HAP-1 (cell line): ENCODE measurements at regions not wholly inside any gene's neighbourhood (a gene's known extent, or its start where the extent isn't known, plus 50 kb on each side); places are given as distances from the start of the nearest gene placed in this dataset.
A peak's percentile ranks its signal among the peaks of the same experiment; 100 is the strongest.

Source experiments
- DNase-seq, 2 experiments: peaks; one replicate each; pipeline ENCODE4 v3.0.0-alpha.2; 2016 to 2020; ENCODE audit warnings: low spot score in 2 of 2
- H3K27me3 ChIP-seq: fragments of 250-450 bp; sonication (Bioruptor Pico); 2 replicates; pipeline ENCODE4 v1.5.1; 2020; ENCODE audit warnings: low read depth, mild to moderate bottlenecking, moderate library complexity
- H3K36me3 ChIP-seq: fragments of 250-450 bp; sonication (Bioruptor Pico); replicated peaks from 2 replicates; pipeline ENCODE4 v1.5.1; 2020; ENCODE audit warnings: mild to moderate bottlenecking
- H3K4me1 ChIP-seq: fragments of 250-450 bp; sonication (Bioruptor Pico); 2 replicates; pipeline ENCODE4 v1.5.1; 2020; ENCODE audit warnings: mild to moderate bottlenecking
- H3K4me3 ChIP-seq: fragments of 250-450 bp; sonication (Bioruptor Pico); 2 replicates; pipeline ENCODE4 v1.5.1; 2020; ENCODE audit warnings: mild to moderate bottlenecking, moderate library complexity
- H3K9me3 ChIP-seq: fragments of 250-450 bp; sonication (Bioruptor Pico); 2 replicates; pipeline ENCODE4 v1.5.1; 2020; ENCODE audit warnings: mild to moderate bottlenecking, moderate library complexity
- in situ Hi-C: fragments of 300-500 bp; cut with MboI; formaldehyde crosslinking; loops from 3 replicates; pipeline ENCODE4 v1.14.3; 2020; ENCODE audit warnings: low sequenced_read_pairs, inconsistent platforms, mixed read lengths

DNA sequence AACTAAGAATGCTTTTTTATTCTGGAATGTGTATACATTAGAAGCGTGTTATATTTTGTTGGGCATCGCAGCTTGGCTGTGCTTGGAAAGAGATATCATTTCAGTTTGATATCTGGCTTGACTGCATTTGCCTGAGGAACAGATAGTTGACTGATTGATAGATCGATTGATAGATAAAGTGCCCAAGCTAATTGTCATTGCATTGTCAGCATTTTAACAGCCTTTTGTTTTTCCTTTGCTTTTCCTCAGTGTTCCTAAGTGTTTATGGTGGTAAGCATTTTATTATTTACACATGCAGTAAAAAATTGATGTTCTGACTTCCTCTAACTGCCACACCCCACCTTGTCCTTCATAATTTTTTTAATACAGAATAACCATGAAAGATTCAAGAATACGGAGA is 180.9 kb upstream of the GRIK2 start:
- no peaks in the 10 kb centered on the region for H3K9me3 ChIP-seq
- no peaks in the 10 kb centered on the region for H3K4me1 ChIP-seq
- no peaks in the 10 kb centered on the region for H3K36me3 ChIP-seq
- H3K27me3 ChIP-seq = no peaks in the 10 kb centered on the region
- no peak overlapping the region for H3K4me3 ChIP-seq
- in situ Hi-C loops = no loop called here
- no peak for DNase-seq

DNA sequence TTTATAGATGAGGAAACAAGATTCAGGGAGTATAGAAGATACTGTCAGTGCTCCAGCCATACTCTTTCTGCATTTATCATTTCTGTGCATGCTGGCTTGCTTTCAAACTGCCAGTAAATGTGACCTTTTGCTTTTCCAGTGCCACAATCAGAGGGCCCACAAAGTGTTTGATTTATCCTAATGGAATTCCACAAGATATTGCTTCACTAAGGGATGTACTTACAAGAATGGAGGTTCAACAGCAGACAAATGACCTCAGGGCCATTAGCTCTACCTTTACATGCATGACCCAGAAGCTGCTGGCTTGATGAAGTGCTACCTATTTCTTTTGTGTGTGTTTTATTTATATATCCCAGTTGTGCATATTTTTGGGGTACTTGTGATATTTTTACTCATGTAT is 171.5 kb upstream of the GRIK2 start:
- Histone ChIP-seq H3K4me1 (no peaks in the 10 kb centered on the region; the same call in 1 of the 2 replicates), H3K9me3 (no peaks in the 10 kb centered on the region), H3K4me3 (no peak overlapping the region), H3K27me3 (no peaks in the 10 kb centered on the region), H3K36me3 (no peaks in the 10 kb centered on the region)
- DNase-seq = no peak
- in situ Hi-C loops = no loop called here

DNA sequence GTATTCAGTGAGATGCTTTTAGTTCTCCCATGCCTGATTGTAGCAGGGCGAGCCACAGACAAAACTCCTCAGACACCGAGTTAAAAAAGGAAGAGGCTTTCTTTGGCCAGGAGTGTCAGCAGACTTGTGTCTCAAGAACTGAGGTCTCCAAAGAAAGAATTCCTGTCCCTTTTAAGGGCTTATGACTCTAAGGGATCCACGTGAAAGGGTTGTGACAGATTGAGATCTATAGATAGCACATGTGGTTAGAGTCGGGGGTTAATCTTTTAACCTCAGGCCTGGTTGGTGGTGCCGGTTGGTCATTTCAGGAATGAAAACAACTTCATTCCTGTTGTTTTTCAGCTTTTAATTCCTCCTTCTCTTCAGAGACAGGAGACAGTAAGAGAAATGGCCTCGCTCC is 168.8 kb upstream of the GRIK2 start:
- no peak for DNase-seq
- in situ Hi-C loops = no loop called here
- Histone ChIP-seq H3K4me1 (no peaks in the 10 kb centered on the region; the same call in 1 of the 2 replicates), H3K27me3 (no peaks in the 10 kb centered on the region), H3K36me3 (no peaks in the 10 kb centered on the region), H3K4me3 (no peak overlapping the region), H3K9me3 (no peaks in the 10 kb centered on the region)

DNA sequence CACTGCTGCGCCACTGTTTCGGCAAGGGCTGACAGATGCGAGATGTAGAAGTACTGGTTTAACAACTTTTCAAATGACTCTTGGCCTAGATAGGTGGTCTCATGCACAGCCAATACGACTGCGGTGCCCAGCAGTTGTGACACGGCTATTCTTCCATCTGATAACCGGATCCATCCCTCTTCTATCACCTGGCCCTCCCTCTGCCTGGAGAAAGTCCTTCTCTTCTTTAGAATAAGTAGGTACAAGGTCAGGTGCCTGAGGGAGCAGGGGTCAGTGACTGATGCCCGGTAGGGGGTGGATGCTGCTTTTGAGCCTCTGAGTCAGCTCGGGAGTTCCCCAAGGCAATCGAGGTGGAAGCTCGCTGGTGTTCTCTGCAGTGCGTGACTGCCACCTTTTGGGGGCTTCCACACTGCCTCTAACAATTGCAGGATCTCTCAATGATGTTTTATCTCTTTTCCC is 166.8 kb upstream of the GRIK2 start:
- Histone ChIP-seq H3K27me3 (no peaks in the 10 kb centered on the region), H3K9me3 (no peaks in the 10 kb centered on the region), H3K4me1 (no peaks in the 10 kb centered on the region; the same call in 1 of the 2 replicates), H3K4me3 (no peak overlapping the region), H3K36me3 (no peaks in the 10 kb centered on the region)
- in situ Hi-C loops = no loop called here
- peak; percentile 14 to 72 for DNase-seq

DNA sequence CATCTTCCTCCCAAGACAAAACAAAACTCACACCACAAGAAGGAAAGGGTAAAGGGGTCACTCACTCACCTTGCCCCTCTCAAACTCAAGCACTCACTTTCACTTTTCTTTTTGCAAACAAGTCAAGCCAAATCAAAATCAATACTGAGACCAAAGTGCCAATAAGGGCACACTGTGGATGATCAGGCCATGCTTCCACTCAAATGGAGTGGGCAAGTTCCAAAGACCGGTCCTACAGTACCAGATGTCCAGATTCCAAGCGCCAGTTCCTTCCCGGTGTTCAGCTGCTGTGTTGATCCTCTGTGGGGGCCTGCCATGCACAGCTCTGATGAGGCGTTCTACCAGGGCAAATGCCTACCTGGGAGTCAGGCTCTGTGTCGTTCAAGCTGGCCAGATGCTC is 162.6 kb upstream of the GRIK2 start:
- H3K4me1 ChIP-seq = peaks cover 14% of the 10 kb centered on the region
- no peaks in the 10 kb centered on the region for H3K27me3 ChIP-seq
- in situ Hi-C loops = no loop called here
- H3K4me3 ChIP-seq = no peak overlapping the region
- no peak for DNase-seq
- H3K9me3 ChIP-seq = no peaks in the 10 kb centered on the region
- H3K36me3 ChIP-seq = no peaks in the 10 kb centered on the region

DNA sequence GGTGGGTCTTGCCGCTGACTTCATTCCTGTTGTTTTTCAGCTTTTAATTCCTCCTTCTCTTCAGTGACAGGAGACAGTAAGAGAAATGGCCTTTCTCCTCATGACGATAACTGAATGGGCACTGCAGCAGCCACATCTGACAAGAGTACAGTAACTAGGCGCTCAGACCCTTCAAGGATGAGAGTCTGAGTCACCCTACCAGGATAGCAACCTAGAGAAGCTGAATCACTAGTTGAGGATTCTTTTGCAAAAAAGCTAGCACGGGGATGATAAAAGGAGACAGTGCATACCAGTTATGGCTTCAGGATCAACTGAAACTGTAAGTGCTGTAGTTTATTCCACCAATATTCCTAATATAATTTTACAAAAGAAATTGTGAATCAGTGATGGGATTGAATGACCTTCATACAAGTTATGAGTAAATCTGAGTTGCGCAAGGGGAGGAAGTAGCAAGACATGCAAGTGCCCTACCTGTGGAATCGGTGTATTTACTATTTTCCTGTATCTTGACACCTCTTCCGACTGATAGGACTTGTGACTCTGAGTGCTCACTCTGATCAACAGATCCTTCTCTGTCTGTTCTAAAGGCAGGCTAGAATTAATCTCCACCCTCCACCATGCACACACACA is 161.8 kb upstream of the GRIK2 start:
- Histone ChIP-seq H3K9me3 (no peaks in the 10 kb centered on the region), H3K36me3 (no peaks in the 10 kb centered on the region), H3K4me3 (no peak overlapping the region), H3K27me3 (no peaks in the 10 kb centered on the region), H3K4me1 (peaks cover 14% of the 10 kb centered on the region)
- in situ Hi-C loops = no loop called here
- no peak for DNase-seq

DNA sequence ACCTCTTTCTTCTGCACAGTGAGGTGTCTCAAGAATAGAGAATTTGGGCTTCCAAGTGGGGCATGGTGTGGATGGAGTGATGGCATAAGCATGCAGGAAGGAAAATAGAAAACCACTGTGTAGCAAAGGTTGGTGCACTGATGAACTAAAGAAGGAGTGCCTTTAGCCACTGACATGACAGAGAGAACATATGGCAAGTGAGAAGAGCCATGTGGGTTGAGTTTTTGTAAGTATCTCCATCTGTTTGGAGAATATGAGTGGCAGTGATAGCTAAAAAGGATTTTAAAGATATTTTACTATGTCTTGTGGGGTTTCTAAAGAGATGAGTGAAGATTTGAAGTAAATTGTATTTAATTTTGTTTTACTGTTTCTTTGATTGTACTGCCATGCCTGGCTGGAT is 160.5 kb upstream of the GRIK2 start:
- peaks cover 14% of the 10 kb centered on the region for H3K4me1 ChIP-seq
- in situ Hi-C loops = no loop called here
- DNase-seq = no peak

DNA sequence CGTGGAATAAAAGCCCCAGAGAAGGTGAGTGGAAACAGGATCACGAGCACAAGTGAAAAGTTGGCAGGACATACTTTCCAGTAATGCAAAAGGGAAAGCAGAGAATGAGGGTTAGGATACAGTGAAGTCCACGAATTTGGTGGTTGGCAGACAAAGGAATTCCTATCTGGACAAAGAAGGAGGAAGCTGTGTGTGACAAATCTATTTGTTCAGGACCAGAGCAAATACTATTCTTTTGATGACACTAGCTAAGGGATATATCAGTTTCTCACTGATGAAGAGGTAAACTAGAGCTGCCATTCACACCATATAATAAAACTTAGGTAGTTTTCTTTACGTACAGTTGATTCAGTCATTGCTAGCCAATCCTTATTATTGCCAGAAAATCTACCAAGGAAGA is 156.8 kb upstream of the GRIK2 start:
- in situ Hi-C loops = no loop called here
- DNase-seq = no peak
- peaks cover 23% of the 10 kb centered on the region for H3K4me1 ChIP-seq
- no peak overlapping the region for H3K4me3 ChIP-seq
- H3K36me3 ChIP-seq = no peaks in the 10 kb centered on the region
- no peaks in the 10 kb centered on the region for H3K9me3 ChIP-seq
- H3K27me3 ChIP-seq = no peaks in the 10 kb centered on the region

More for the DNA sequence above, 160.5 kb upstream of the GRIK2 start:
- no peaks in the 10 kb centered on the region for H3K36me3 ChIP-seq
- no peaks in the 10 kb centered on the region for H3K9me3 ChIP-seq
- H3K27me3 ChIP-seq = no peaks in the 10 kb centered on the region
- H3K4me3 ChIP-seq = no peak overlapping the region

DNA sequence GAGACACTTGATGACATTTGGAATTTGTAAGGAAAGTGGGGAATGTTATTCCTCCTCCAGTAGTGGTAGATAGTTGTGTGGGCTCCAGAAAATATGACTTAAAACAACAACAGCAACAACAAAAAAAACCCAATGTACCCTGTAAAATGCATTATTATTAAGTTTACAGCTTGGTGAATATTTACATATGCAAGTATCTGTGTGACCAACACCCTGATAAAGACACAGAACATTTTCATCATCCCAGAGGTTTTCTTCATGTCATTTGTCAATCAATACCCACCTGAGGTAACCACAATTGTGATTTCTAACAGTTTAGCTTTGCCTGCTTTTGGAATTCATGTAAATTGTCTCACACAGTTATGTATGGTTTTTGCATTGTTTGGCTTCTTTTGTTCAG is 152.1 kb upstream of the GRIK2 start:
- no peak for DNase-seq
- in situ Hi-C loops = no loop called here
- H3K27me3 ChIP-seq = no peaks in the 10 kb centered on the region
- H3K9me3 ChIP-seq = no peaks in the 10 kb centered on the region
- H3K4me3 ChIP-seq = no peak overlapping the region
- H3K4me1 ChIP-seq = peaks cover 26% of the 10 kb centered on the region
- no peaks in the 10 kb centered on the region for H3K36me3 ChIP-seq

DNA sequence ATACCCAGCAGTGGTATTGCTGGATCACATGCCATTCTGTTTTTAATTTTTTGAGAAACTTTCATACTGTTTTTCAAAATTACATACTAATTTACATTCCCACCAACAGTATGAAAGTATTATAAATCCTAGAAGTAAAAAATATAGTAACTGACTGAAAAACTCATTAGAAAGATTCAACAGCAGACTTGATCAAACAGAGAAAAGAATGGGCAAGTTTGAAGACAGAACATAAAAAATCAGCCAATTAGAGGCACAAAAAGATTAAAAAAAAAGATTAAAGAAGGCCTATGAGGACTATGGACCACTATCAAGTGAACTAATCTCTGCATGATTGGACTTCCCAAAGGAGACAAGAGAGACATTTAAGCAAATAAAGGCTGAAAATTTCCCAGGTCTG is 144.0 kb upstream of the GRIK2 start:
- Histone ChIP-seq H3K36me3 (no peaks in the 10 kb centered on the region), H3K27me3 (no peaks in the 10 kb centered on the region), H3K4me3 (no peak overlapping the region), H3K9me3 (peaks cover 10% of the 10 kb centered on the region), H3K4me1 (no peaks in the 10 kb centered on the region)
- DNase-seq = no peak
- in situ Hi-C loops = no loop called here

DNA sequence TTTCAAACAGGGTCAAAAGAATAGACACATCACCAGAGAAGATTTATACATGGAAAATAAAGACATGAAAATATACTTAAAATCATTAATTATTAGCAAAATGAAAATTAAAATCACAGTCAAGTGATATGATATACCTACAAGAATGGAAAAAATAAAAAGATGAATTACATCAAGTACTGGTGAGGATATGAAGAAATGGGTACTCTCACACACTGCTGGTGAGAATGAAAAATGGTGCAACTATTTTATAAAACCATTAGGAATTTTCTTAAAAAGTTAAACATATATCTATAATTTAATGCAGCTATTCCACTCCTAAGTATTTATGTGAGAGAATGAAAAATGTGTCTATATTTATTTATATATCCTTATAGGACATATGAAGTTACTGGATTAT is 136.3 kb upstream of the GRIK2 start:
- no peak for DNase-seq
- H3K27me3 ChIP-seq = no peaks in the 10 kb centered on the region
- H3K36me3 ChIP-seq = no peaks in the 10 kb centered on the region
- in situ Hi-C loops = no loop called here
- H3K4me1 ChIP-seq = no peaks in the 10 kb centered on the region
- no peak overlapping the region for H3K4me3 ChIP-seq
- peaks cover 2% of the 10 kb centered on the region; the same call in 1 of the 2 replicates for H3K9me3 ChIP-seq

DNA sequence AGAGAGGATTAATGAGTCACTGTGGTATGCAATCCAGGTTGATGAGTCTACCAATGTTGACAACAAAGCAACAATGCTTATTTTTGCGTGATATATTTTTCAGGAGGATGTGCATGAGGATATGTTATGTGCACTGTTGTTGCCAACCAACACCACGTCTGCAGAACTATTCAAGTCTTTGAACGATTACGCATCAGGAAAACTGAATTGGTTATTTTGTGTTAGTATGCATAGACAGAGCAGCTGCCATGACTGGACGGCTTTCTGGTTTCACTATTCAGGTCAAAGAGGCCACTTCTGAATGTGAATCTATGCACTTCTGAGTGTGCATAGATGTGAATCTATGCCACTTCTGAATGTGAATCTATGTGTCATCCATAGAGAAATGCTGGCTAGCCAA is 134.0 kb upstream of the GRIK2 start:
- in situ Hi-C loops = no loop called here
- no peak overlapping the region for H3K4me3 ChIP-seq
- peaks cover 2% of the 10 kb centered on the region; the same call in 1 of the 2 replicates for H3K9me3 ChIP-seq
- no peak for DNase-seq
- H3K27me3 ChIP-seq = no peaks in the 10 kb centered on the region
- no peaks in the 10 kb centered on the region for H3K4me1 ChIP-seq
- H3K36me3 ChIP-seq = no peaks in the 10 kb centered on the region

DNA sequence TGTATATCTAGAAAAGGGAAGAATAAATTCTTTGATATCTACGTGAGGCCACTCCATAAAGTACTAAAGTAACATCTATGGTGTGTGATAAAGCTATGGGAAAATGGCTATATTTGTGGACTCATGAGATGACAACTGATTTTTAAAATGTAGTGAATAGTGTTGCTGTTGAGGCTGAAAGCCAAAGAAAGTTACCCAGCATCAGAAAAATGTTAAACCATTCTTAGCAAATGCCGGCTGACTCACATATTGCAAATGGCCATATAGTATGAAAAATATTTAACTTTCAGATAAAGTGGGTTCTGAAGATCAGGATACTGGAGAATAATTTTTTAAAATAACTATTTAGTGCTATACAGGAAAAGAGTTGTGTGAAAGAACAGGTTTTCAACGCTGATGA is 129.9 kb upstream of the GRIK2 start:
- no peak overlapping the region for H3K4me3 ChIP-seq
- in situ Hi-C loops = no loop called here
- no peaks in the 10 kb centered on the region for H3K9me3 ChIP-seq
- H3K27me3 ChIP-seq = no peaks in the 10 kb centered on the region; the same call in 1 of the 2 replicates
- no peak for DNase-seq
- no peaks in the 10 kb centered on the region for H3K4me1 ChIP-seq
- H3K36me3 ChIP-seq = no peaks in the 10 kb centered on the region

DNA sequence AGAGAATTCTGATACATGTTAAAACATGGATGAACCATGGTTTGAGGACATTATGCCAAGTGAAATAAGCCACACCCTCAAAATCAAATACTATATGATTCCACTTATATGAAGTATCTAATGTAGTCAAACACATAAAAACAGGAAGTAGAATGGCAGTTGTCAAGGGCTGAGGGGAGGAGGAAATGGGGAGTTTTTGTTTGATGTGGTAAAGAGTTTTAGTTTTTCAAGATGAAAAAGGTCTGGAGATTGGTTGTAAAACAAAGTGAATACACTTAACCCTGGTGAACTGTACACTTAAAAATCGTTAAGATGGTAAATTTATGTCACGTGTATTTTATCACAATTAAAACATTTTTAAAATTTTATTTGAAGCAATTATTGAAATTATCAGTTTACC is 127.4 kb upstream of the GRIK2 start:
- Histone ChIP-seq H3K27me3 (no peaks in the 10 kb centered on the region; the same call in 1 of the 2 replicates), H3K4me1 (no peaks in the 10 kb centered on the region), H3K9me3 (no peaks in the 10 kb centered on the region), H3K4me3 (no peak overlapping the region), H3K36me3 (no peaks in the 10 kb centered on the region)
- no peak for DNase-seq
- in situ Hi-C loops = no loop called here

DNA sequence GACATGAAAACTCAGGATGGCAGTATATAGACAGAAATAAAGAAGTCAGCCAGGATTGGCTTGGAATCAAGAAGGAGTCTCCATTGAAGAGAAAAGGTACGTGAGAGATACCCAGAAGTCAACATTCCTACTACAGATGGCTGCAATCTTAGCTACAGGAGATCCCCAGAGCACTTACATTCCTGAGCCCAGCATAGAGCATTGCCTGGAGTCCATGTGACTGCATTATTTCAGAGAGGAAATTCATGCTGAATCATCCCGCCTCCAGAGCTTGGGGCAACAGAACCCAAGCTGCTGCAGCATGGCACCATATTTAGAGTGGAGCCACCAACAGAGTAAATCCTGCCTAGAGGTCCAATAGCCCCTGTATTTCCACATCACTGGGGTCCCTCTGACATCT is 125.0 kb upstream of the GRIK2 start:
- no peaks in the 10 kb centered on the region; the same call in 1 of the 2 replicates for H3K27me3 ChIP-seq
- no peaks in the 10 kb centered on the region for H3K9me3 ChIP-seq
- H3K4me3 ChIP-seq = no peak overlapping the region
- H3K4me1 ChIP-seq = no peaks in the 10 kb centered on the region
- in situ Hi-C loops = no loop called here
- no peaks in the 10 kb centered on the region for H3K36me3 ChIP-seq
- DNase-seq = no peak
